ENCODE measurements at regions not wholly inside any gene's neighbourhood (a gene's known extent, or its start where the extent isn't known, plus 50 kb on each side); places are given as distances from the start of the nearest gene placed in this dataset.

DNA sequence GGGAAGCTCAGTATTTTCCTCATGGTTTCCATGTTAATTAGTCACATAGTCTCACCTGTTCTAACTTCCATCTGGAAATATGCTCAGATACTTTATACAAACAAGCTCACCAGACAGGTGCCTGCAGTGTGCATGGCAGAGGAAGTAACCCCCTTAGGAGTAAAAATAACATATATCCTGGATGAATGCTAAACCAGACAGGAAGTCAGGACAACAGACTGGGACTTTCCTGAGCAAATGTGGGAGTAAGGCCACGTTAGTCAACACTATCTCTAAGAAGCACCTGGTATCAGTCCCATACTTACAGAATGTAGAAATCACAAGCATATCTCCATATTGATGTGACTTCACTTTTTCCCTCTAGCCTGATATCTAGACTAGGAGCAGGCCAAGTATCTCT is 128.4 kb downstream of the SEC61B start:
- DNase-seq (ENCODE audit: extremely low read depth, low read depth), result no peak
- TF ChIP-seq CTCF (IDR thresholded peaks at IDR 0.05; ENCODE audit: low read depth, low read length), result no peak

GRCh38 chr9:99351647-99352046 is 129.6 kb downstream of the SEC61B start:
- TF ChIP-seq CTCF (IDR thresholded peaks at IDR 0.05; ENCODE audit: low read depth, low read length), result no peak
- no peak for DNase-seq (ENCODE audit: extremely low read depth, low read depth)

DNA sequence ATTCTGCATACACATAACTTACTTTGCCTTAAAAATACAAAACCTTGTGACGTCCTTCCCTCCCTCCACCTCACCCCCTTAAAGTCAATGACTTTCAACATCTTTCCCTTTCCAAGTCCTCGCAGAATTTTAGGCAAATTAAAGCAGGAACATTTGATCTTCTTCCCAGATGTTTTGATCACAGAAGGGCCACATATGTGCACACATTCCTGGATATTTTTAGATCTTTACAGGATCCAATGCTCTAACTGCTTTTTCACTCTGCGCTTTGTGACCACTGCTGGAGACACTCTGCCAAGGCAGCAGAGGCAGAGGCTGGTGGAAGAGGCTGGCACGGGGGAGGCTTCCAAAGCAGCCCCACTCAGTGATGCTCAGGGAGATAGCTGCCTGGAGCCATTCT is 130.7 kb downstream of the SEC61B start:
- peak; percentile 7; the same call in 1 of the 2 replicates for TF ChIP-seq CTCF (IDR thresholded peaks at IDR 0.05; ENCODE audit: low read depth, low read length)
- peak; percentile 79 for DNase-seq (ENCODE audit: extremely low read depth, low read depth)

DNA sequence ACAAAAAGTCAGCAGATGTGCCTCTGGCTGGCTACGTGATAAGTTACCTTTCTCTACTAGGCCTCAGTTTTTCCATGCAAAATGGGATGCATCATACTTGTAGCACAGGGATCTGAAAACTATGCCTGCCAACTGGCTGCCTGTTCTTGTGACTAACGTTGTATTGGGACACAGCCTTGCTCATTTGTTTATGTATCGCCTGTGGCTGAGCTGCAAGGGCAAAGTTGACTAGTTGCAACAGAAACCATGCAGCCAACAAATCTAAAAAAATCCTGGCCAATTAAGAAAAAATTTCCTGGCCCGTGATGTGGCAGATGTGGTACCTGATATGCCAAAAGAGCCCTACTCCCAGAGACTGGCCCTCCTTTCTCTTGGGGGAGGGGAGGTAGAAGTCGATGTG is 131.3 kb downstream of the SEC61B start:
- no peak for TF ChIP-seq CTCF (IDR thresholded peaks at IDR 0.05; ENCODE audit: low read depth, low read length)
- peak; percentile 98 for DNase-seq (ENCODE audit: extremely low read depth, low read depth)

GRCh38 chr9:99354104-99354503 is 132.0 kb downstream of the SEC61B start:
- no peak for TF ChIP-seq CTCF (IDR thresholded peaks at IDR 0.05; ENCODE audit: low read depth, low read length)
- DNase-seq (ENCODE audit: extremely low read depth, low read depth), result no peak

- no peak for TF ChIP-seq CTCF (IDR thresholded peaks at IDR 0.05; ENCODE audit: low read depth, low read length)
- no peak for DNase-seq (ENCODE audit: extremely low read depth, low read depth)
Observed at GRCh38 chr9:99356512-99356971, 134.5 kb downstream of the SEC61B start.

DNA sequence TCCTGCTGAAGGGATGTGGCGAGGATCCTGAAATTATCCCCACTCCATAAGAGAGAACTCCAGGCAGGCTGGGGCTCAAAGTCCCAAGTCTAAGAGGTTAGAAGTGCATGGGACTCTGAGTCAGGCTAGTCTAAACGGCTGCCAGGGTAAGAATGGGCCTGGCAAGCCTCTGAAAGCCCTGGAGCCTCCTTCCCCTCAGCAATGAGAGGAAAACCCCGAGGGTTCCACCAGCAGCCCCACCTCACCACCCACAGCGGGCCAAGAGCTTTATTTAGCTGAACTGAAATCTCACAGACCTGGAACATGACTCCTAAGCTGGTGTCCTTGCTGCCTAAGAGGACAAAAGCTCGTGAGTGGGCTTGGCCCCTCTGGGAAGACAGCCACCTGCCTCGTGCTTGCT is 135.5 kb downstream of the SEC61B start:
- DNase-seq (ENCODE audit: extremely low read depth, low read depth), result no peak
- TF ChIP-seq CTCF (IDR thresholded peaks at IDR 0.05; ENCODE audit: low read depth, low read length), result no peak
